Chondrocyte (in vitro differentiated cells): ENCODE measurements at regions not wholly inside any gene's neighbourhood (a gene's known extent, or its start where the extent isn't known, plus 50 kb on each side); places are given as distances from the start of the nearest gene placed in this dataset.
"Not testable (repeated sequence)": the region's sequence is repeated elsewhere in the genome, so short reads cannot be mapped to it uniquely, and the experiment has no call there.

Experiments used
- DNase-seq: peaks from one replicate; pipeline ENCODE4 v3.0.0; 2021; ENCODE audit warnings: mixed read lengths, low spot score
- H3K27ac Mint-ChIP-seq: one replicate; pipeline ENCODE4 v1.8.0; 2021; ENCODE audit warnings: mild to moderate bottlenecking, moderate library complexity, mixed read lengths; ENCODE audit not compliant: unreplicated experiment
- H3K27me3 Mint-ChIP-seq: 2 replicates; pipeline ENCODE4 v1.8.0; 2021; ENCODE audit warnings: low read depth, mixed read lengths
- H3K36me3 Mint-ChIP-seq: 2 replicates; pipeline ENCODE4 v1.8.0; 2021; ENCODE audit warnings: low read depth, mixed read lengths
- H3K4me1 Mint-ChIP-seq: 2 replicates; pipeline ENCODE4 v1.8.0; 2021; ENCODE audit warnings: low read depth, mild to moderate bottlenecking, mixed read lengths
- H3K4me3 Mint-ChIP-seq: one replicate; pipeline ENCODE4 v1.8.0; 2021; ENCODE audit warnings: mild to moderate bottlenecking, moderate library complexity, mixed read lengths; ENCODE audit not compliant: unreplicated experiment
- H3K9me3 Mint-ChIP-seq: 2 replicates; pipeline ENCODE4 v1.8.0; 2021; ENCODE audit warnings: low read depth, mixed read lengths
- CTCF ChIP-seq: fragments of 200-600 bp; sonication (generic); IDR thresholded peaks from 2 replicates; pipeline ENCODE4 v1.5.0; 2021; ENCODE audit warnings: antibody characterized with exemption, mild to moderate bottlenecking, moderate library complexity

DNA sequence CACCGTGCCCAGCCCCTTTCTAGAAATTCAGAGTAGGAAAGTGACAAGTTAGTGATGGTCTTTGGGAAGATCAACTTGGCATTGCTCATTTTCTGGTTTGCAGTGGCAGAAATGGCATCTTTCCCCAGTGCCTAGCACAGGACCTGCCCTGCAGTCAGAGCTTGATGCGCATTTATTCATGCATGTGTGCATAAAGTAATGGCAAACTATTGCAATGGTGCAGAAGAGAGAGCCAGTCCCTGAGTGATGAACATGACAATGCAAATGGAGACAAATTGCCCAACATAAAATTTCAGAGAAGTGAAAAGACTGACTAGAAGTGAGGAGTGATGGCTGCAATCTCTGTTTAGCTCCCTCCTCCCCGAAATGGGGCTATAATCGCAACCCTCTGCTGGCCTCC lies 268.2 kb downstream of the CCSER2 start:
- Mint-ChIP-seq H3K27ac (no peak overlapping the region), H3K9me3 (peaks cover 6% of the 10 kb centered on the region), H3K36me3 (no peaks in the 10 kb centered on the region), H3K4me3 (no peak overlapping the region), H3K27me3 (peaks cover 8% of the 10 kb centered on the region), H3K4me1 (no peaks in the 10 kb centered on the region)
- TF ChIP-seq CTCF: no peak
- no peak for DNase-seq

GRCh38 chr10:84599254-84599653 lies 270.9 kb downstream of the CCSER2 start:
- TF ChIP-seq CTCF: no peak
- peaks cover 6% of the 10 kb centered on the region for H3K9me3 Mint-ChIP-seq
- DNase-seq: no peak
- no peaks in the 10 kb centered on the region for H3K36me3 Mint-ChIP-seq
- no peaks in the 10 kb centered on the region for H3K4me1 Mint-ChIP-seq
- no peak overlapping the region for H3K27ac Mint-ChIP-seq
- H3K27me3 Mint-ChIP-seq: peaks cover 13% of the 10 kb centered on the region
- no peak overlapping the region for H3K4me3 Mint-ChIP-seq

DNA sequence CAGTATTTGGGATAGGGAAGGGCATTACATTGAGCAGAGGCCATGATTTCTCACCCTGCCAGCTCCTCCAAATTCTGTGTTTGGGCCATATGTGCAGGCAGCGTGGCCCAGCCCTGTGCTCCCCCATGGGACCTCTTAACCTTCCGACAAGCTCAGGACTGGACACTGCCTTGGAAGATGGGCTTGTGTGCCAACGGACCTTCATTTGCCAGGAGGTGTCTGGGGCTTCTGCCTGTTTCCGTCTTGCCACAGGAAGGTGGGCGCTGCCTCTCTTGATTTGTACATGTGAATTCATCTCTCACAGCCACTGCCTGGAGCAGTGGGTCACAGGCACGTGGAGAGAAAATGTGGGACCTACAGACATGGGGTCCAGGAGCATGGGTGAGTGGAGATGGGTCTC lies 272.6 kb downstream of the CCSER2 start:
- peaks cover 6% of the 10 kb centered on the region for H3K9me3 Mint-ChIP-seq
- H3K27me3 Mint-ChIP-seq: peaks cover 17% of the 10 kb centered on the region
- H3K4me1 Mint-ChIP-seq: no peaks in the 10 kb centered on the region
- TF ChIP-seq CTCF: no peak
- H3K36me3 Mint-ChIP-seq: no peaks in the 10 kb centered on the region
- H3K4me3 Mint-ChIP-seq: no peak overlapping the region
- DNase-seq: no peak
- H3K27ac Mint-ChIP-seq: no peak overlapping the region

GRCh38 chr10:84602543-84602942 lies 274.2 kb downstream of the CCSER2 start:
- not testable (repeated sequence) for H3K4me1 Mint-ChIP-seq

DNA sequence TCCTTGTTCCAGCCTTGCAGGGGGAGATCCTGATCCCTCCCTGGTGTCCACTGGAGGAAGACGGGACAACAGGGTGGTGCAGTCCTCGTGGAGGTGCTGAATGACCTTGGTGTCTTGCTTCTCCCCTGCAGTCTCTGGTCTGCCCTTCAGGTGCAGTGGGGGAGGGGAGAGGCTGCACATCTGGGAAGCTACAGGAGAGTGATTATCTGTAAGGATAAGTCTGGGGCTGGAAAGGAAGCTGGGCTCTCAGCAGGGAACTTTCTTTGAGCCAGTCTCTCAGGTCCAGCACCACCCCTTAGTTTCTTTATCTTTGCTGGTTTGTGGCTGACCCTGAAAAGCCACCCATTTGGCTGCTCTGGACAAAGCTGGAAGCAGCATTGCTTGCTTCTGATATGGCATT lies 275.6 kb downstream of the CCSER2 start:
- no peak overlapping the region for H3K4me3 Mint-ChIP-seq
- TF ChIP-seq CTCF: no peak
- no peak for DNase-seq
- no peaks in the 10 kb centered on the region for H3K36me3 Mint-ChIP-seq
- H3K27ac Mint-ChIP-seq: no peak overlapping the region
- peaks cover 31% of the 10 kb centered on the region for H3K27me3 Mint-ChIP-seq
- no peaks in the 10 kb centered on the region for H3K9me3 Mint-ChIP-seq
- no peaks in the 10 kb centered on the region for H3K4me1 Mint-ChIP-seq

More at GRCh38 chr10:84602543-84602942, 274.2 kb downstream of the CCSER2 start:
- H3K4me3 Mint-ChIP-seq, H3K36me3 Mint-ChIP-seq, H3K27ac Mint-ChIP-seq, DNase-seq, H3K9me3 Mint-ChIP-seq: not testable (repeated sequence)
- H3K27me3 Mint-ChIP-seq: peaks cover 25% of the 10 kb centered on the region

DNA sequence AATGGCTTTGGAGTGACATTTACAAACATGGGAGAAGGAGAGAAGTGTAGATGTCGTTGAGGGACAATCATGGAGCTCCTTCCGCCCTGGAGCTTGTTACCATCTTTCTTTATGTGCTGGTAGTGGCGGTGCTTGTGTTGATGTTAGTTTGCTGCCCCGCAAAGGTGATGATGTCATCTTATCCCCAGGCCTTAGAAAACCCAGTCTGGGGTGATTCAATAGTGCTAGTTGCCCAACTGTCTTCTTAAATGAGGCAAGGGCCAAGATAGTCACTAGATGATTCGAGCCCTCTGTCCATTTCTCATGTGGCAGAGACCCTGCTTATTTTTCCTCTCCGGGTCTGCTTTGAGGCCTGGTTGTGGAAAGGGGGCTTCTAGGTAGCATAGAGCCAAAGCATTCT lies 277.4 kb downstream of the CCSER2 start:
- no peak for DNase-seq
- Mint-ChIP-seq H3K27me3 (peaks cover 38% of the 10 kb centered on the region), H3K27ac (no peak overlapping the region), H3K9me3 (no peaks in the 10 kb centered on the region), H3K4me3 (no peak overlapping the region), H3K4me1 (no peaks in the 10 kb centered on the region), H3K36me3 (no peaks in the 10 kb centered on the region)
- TF ChIP-seq CTCF: no peak
